GM18873 (cell line): ENCODE measurements at regions not wholly inside any gene's neighbourhood (a gene's known extent, or its start where the extent isn't known, plus 50 kb on each side); places are given as distances from the start of the nearest gene placed in this dataset.

Experiments used
- ATAC-seq: cut with Tn5 transposase; IDR thresholded peaks from one replicate; pipeline ENCODE4 v1.9.1; 2021; ENCODE audit warnings: mild to moderate bottlenecking, moderate library complexity, moderate number of reproducible peaks; ENCODE audit not compliant: unreplicated experiment, low FRiP score

- ATAC-seq = no peak
These were observed 86.7 kb upstream of the CYYR1 start for GRCh38 chr21:26659757-26660156.

GRCh38 chr21:26659182-26659581, 86.1 kb upstream of the CYYR1 start:
- ATAC-seq = no peak

GRCh38 chr21:26655460-26655859, 82.4 kb upstream of the CYYR1 start:
- no peak for ATAC-seq

GRCh38 chr21:26653430-26653829, 80.3 kb upstream of the CYYR1 start:
- ATAC-seq = no peak

GRCh38 chr21:26652854-26653253, 79.8 kb upstream of the CYYR1 start:
- ATAC-seq = no peak

- no peak for ATAC-seq
These were observed 68.0 kb upstream of the CYYR1 start for GRCh38 chr21:26641062-26641461.

GRCh38 chr21:26637201-26637745, 64.2 kb upstream of the CYYR1 start:
- ATAC-seq = no peak

- no peak for ATAC-seq
These were observed 62.6 kb upstream of the CYYR1 start for GRCh38 chr21:26635681-26636080.

- ATAC-seq = no peak
These were observed 59.6 kb upstream of the CYYR1 start for GRCh38 chr21:26632691-26633090.

GRCh38 chr21:26626187-26626586, 53.1 kb upstream of the CYYR1 start:
- ATAC-seq = no peak

- no peak for ATAC-seq
These were observed 52.0 kb upstream of the CYYR1 start for GRCh38 chr21:26624983-26625519.
